ENCODE measurements at regions not wholly inside any gene's neighbourhood (a gene's known extent, or its start where the extent isn't known, plus 50 kb on each side); places are given as distances from the start of the nearest gene placed in this dataset.
"Not testable (repeated sequence)": the region's sequence is repeated elsewhere in the genome, so short reads cannot be mapped to it uniquely, and the experiment has no call there.

GRCh38 chr10:118805146-118805545, 50.4 kb upstream of the CACUL1 start:
- no peak for DNase-seq (ENCODE audit: low read depth)

DNA sequence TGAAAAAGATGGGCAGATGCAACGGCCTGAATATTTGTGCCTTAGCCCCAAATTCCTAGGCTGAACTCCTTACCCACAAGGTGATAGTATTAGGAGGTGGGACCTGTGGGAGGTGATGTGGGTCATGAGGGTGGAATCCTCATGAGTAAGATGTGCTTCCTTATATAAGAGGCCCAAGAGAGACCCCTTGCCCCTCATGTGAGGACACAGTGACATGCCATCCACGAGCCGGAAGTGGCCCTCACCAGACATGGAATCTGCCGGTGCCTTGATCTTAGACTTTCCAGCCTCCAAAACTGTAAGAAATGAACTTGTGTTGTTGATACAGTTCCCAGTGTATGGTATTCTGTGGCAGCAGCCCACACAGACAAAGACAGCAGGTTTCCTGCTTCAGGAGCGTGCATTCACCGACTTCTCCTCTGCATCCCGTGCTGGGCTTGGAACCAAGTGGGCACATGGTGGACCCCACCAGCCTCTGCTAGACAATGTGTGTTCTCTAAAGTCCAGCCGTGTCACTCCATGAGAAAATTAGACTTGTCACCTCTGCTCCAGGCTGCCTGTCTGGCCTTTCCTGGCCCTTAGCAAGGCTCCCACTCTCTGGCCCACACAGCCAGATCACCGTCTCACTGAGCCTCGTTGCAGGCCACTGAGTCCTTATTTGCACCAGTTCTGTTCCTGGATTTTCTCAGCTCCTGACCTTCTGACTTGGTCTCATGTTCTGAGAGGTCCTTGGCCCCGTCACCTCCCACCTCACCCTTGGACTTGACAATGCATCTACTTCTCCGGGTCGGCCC, 52.9 kb upstream of the CACUL1 start:
- DNase-seq (ENCODE audit: low read depth), result no peak

- no peak for DNase-seq (ENCODE audit: low read depth)
These were observed 54.0 kb upstream of the CACUL1 start for GRCh38 chr10:118808601-118809356.

DNA sequence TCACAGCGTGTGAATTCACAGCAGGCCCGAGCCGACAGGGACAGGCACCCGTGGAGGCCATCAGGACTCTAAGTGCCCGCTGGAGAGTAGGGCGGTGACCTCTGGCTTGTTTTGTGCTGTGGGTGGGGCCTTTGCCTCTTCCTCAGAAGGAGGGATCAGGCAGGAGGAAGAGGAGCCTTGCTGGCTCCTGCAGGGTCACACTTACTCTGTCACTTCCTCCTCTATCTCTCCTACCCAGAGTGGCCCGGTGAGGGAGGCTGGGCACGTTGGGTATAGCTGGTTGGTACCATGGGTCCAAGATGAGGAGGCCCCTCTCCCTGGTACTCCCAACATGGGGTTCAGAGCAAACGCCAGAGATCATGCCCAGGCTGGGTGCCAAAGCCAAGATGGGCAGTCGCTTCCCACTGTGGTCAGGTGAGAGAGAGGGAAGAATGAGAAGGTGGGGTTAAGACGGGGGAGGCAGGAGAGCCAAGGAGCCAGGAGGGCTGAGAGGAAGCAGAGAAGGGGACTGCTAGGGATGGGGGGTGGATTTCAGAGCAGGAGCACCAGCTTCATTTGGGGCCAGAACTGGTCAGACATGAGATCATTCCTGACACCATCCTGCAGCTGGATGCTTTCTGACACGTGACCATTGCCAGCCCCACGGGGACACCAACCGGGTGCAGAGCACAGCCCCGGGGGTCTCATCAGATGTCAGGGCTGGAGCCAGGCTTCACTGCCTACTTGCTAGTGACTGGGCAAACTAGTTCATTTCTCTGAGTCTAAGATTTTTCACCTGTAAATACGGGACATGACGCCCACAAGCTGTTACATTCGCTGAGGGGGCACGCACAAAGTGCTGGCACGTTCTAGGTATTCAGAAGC, 54.8 kb upstream of the CACUL1 start:
- DNase-seq (ENCODE audit: low read depth), result no peak

- DNase-seq (ENCODE audit: low read depth), result no peak
These were observed 56.2 kb upstream of the CACUL1 start for GRCh38 chr10:118810796-118811505.

GRCh38 chr10:118811675-118812392, 57.1 kb upstream of the CACUL1 start:
- no peak for DNase-seq (ENCODE audit: low read depth)

DNA sequence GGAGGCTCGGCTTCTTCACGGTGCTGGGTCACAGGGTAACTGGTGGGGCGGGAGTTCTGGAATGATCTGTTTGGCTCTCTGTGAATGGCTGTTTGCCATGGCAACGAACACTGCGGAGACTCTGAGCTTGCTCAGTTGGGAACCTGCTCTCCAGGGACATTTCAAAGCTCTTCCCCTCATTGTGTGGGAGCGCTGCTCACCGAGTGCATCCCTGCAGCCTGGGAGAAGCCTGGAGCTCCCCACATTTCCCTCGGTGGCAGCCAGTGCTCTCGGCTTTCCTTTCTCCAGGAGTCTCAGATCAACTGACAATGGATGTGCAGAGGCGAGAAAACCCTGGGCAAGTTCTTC, 57.6 kb upstream of the CACUL1 start:
- DNase-seq (ENCODE audit: low read depth), result no peak

DNA sequence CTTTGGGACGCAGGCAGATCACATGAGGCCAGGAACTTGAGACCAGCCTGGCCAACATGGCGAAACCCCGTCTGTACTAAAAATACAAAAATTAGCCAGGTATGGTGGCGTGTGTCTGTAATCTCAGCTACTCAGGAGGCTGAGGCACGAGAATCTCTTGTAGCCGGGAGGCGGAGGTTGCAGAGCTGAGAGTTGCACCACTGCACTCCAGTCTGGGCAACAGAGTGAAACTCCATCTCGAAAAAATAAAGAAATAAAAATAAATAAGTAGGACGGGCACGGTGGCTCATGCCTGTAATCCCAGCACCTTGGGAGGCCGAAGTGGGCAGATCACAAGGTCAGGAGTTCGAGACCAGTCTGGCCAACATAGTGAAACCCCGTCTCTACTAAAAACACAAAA, 58.2 kb upstream of the CACUL1 start:
- DNase-seq (ENCODE audit: low read depth), result not testable (repeated sequence)

DNA sequence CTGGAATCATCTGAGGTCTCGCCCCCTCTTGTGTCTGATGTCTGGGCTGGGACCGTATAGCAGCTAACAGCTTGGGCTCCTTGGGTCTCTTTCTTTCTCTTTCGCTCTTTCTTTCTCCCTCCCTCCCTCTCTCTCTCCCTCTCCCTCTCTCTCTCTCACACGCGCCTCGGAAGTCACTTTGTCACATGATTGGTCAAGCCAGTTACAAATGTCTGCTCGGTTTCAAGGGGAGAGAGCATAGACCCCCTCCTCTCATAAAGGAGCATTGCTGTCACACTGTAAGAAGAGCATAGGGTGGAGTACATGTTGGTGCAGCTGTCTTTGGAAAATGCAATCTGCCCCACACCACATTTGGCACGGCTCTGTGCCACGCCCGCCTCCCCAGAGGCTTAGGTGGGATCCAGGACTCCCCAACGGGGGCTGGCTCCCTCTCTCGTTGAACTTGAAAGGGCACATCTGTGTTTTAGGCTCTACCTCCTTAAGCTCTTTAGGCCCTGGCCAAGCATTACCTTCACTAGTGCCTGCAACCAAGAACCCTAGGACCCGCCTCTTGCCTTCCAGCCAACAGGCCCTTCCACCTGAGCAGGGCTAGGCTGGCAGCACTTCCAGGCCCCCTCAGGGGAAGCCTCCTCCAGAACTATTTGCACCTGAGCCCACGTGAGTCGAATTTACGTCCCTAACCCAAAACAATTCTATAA, 61.9 kb upstream of the CACUL1 start:
- no peak for DNase-seq (ENCODE audit: low read depth)

DNA sequence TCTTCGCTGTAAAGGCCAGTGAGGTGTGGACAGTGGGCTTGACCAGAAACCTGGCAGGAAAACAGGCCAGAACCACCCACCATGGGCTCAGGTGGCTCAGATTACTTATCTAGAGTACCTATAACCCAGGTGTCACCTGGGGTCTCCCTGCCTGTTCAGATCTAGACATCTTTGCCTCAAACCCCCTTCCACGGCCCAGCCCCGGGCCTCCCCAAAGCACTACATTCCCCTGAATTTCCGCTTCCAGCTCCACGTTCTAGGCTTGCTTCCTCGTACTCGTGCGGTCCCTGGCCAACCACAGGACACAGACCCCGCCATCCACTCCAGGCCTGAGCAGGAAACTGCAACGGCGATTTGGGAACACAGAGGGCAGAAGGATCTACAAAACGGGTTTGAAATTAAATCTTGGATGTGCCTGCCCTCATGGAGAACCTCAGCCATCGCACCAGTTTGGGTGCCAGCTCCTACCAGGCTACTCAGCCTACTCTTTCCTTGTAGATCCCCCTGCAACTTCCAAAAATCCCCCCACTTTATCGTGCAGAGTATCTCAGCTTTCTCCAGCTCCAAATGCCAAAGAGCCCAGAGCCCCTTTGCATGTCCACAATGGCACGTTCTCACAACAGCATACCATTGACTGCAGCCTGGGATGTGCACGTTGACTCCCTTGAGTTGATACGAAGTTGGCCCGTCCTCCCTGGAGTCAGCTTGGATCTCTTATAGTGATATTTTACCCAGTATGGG, 62.7 kb upstream of the CACUL1 start:
- DNase-seq (ENCODE audit: low read depth), result no peak

DNA sequence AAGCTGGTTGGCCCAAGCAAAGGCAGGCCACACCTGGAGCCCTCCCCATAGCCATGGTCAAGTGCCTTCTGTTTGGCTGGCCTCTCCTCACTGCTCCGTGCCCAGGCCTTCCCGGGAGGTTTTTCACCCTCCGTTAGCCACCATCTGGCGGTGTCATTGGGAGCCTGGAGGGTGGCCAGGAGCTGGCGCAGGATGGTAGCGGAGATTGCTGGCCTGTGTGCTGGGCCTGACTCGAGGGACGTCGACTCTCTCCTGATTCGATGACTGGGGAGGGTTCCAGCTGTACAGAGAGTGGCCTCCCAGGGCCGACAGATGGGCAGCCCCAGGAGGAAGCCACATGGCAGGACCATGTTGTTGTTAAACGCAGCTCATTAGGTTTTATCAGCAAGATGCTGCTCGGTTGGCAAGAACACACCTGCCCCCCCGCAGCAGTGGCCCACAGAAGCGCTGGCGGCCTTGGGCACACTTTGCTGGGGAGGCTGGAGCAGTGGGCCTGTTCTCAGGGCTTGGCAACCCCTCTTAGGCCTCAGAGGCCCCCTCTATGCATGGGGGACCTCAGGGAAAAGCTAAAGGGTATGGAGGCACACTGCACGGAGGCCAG, 64.0 kb upstream of the CACUL1 start:
- no peak for DNase-seq (ENCODE audit: low read depth)

- DNase-seq (ENCODE audit: low read depth), result no peak
These were observed 65.8 kb upstream of the CACUL1 start for GRCh38 chr10:118820326-118821116.

GRCh38 chr10:118823256-118823907, 68.6 kb upstream of the CACUL1 start:
- no peak for DNase-seq (ENCODE audit: low read depth)

DNA sequence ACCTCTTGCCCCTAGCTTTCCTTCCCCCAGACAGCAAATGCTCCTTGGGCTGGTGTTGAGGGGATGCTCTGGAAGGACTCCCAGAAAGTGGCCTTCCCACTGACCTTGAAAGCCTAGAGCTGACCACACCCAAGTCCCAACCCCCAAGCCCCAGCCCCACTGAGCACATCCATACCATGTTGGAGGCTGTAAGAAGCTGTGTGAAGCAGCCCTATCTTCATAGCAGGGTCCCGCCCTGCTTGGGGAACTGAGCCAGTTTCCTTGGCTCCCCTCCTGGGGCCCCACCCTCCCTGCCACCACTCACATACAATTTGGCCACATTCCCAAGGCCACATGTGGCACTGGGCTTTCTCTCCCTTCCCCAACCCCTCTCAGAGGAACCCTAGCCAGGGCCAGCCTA, 72.3 kb upstream of the CACUL1 start:
- DNase-seq (ENCODE audit: low read depth), result no peak

DNA sequence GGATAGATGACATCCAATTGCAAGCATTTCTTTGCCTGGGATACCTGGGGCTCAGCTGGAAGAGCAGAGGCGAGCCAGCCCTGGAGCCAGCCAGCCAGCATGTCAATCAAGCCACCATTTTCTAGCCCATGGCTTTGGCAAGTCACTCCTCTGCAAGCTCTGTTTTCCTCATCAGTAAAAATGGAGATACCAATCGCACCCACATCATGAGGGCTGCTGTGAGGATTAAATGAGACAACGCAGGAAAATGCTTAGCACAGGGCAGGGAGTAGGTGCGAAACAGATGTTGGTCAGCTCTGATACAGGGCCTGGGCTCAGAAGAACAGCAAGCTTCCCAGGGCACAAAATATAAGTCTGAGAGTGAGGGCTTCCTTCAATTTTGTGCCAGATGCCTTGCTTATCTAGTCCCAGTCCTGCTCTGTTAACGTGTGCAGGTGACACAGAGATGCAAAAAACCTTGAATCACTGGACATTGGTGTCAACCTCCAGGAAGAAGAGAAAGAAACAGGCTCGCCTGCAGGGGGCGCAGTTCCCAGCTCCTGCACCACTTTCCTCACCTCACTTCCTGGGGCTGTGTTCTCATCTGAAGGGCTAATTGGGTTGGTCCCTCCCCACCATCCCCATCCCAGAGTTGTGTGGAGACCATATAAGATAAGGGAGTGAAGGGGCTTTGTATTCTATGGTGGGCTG, 72.8 kb upstream of the CACUL1 start:
- DNase-seq (ENCODE audit: low read depth), result no peak

- DNase-seq (ENCODE audit: low read depth), result no peak
These were observed 77.5 kb upstream of the CACUL1 start for GRCh38 chr10:118832241-118832651.

- not testable (repeated sequence) for DNase-seq (ENCODE audit: low read depth)
These were observed 79.6 kb upstream of the CACUL1 start for GRCh38 chr10:118834370-118834769.
